Calu3 (cell line): ENCODE measurements at regions not wholly inside any gene's neighbourhood (a gene's known extent, or its start where the extent isn't known, plus 50 kb on each side); places are given as distances from the start of the nearest gene placed in this dataset.

Experiments
- BruUV-seq: library from RNA; stranded (reverse); fragments of 400-500 nt; replicated peaks from 2 replicates; lab custom pipeline; 2021; lab: Mats Ljungman, UMichigan
- CTCF ChIA-PET: fragments of 300-600 bp; sonication (Branson Sonifier 250); formaldehyde crosslinking; loops from one replicate; lab custom pipeline; 2022; ENCODE audit warnings: antibody characterized with exemption; lab: Charles Lee
- DNase-seq: peaks from one replicate; pipeline ENCODE4 v3.0.0; 2022
- H3K27ac Mint-ChIP-seq: one replicate; pipeline ENCODE4 v1.8.0; 2022; ENCODE audit warnings: mixed read lengths; ENCODE audit not compliant: unreplicated experiment
- H3K27me3 Mint-ChIP-seq: one replicate; pipeline ENCODE4 v1.8.0; 2022; ENCODE audit warnings: mixed read lengths; ENCODE audit not compliant: unreplicated experiment
- H3K36me3 Mint-ChIP-seq: one replicate; pipeline ENCODE4 v1.8.0; 2022; ENCODE audit warnings: mild to moderate bottlenecking, moderate library complexity, mixed read lengths; ENCODE audit not compliant: insufficient read depth, unreplicated experiment
- H3K4me1 Mint-ChIP-seq: one replicate; pipeline ENCODE4 v1.8.0; 2022; ENCODE audit warnings: mild to moderate bottlenecking, low read depth, mixed read lengths; ENCODE audit not compliant: unreplicated experiment
- H3K4me3 Mint-ChIP-seq: one replicate; pipeline ENCODE4 v1.8.0; 2022; ENCODE audit warnings: mild to moderate bottlenecking, low read depth, moderate library complexity, mixed read lengths; ENCODE audit not compliant: unreplicated experiment
- H3K9me3 Mint-ChIP-seq: one replicate; pipeline ENCODE4 v1.8.0; 2022; ENCODE audit warnings: low read depth, mixed read lengths; ENCODE audit not compliant: unreplicated experiment
- intact Hi-C: fragments of 100-400 bp; cut with micrococcal nuclease; formaldehyde crosslinking; loops from one replicate; pipeline ENCODE4 v1.10.0; 2022; ENCODE audit not compliant: unreplicated experiment
- TF ChIP-seq, protein P1 (sequence below): fragments of 200-600 bp; IDR thresholded peaks from one replicate; pipeline ENCODE4 v1.8.0; 2022; ENCODE audit warnings: antibody characterized with exemption; ENCODE audit not compliant: unreplicated experiment

DNA sequence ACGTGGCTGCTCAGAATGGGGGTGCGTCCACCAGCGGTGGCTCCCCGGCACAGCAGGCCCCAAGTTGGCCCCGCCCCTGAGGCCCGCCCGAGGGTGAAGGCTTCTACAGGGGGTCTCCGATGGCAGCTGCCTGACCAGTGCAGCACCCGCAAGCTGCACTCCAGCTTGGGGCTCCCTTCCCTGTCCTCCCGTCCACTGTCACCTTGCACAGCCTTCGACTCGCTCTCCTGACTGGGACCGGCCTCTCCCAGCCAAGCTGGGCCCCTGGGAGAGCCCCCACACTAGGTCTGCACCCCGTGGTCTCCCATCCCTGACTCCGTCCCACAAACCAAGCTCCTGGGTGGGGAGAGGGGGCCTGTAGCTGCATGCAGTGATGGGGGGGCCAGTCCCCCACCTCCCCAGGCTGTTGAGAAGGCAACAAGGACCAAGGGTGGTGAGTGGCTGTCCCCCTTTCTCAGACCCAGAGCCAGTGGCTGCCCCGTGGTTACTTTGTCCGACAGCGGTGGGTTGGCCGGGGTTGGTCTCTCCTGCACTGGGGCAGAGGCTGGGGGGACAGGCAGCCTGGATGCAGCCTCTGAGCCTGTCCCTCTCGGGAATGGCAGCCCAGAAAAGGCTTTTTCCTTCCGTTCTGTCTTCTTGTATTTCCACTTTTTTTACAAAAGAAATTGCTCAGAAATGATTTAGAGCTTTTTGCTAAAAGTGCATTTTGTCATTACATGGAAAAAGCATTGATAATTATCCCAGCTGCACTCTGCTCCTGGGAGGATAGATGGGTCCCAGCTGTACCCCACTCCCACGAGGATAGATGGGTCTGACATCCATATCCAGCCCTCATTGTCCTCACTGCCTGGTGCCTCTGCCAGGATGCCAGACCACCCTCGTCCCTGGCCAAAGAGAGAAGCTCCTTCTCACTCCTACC is 217.0 kb downstream of the KIF26A start:
- TF ChIP-seq, protein P1, sequence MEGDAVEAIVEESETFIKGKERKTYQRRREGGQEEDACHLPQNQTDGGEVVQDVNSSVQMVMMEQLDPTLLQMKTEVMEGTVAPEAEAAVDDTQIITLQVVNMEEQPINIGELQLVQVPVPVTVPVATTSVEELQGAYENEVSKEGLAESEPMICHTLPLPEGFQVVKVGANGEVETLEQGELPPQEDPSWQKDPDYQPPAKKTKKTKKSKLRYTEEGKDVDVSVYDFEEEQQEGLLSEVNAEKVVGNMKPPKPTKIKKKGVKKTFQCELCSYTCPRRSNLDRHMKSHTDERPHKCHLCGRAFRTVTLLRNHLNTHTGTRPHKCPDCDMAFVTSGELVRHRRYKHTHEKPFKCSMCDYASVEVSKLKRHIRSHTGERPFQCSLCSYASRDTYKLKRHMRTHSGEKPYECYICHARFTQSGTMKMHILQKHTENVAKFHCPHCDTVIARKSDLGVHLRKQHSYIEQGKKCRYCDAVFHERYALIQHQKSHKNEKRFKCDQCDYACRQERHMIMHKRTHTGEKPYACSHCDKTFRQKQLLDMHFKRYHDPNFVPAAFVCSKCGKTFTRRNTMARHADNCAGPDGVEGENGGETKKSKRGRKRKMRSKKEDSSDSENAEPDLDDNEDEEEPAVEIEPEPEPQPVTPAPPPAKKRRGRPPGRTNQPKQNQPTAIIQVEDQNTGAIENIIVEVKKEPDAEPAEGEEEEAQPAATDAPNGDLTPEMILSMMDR: no peak
- intact Hi-C loops: no loop called here
- DNase-seq: no peak
- no peak overlapping the region for H3K27ac Mint-ChIP-seq
- H3K9me3 Mint-ChIP-seq: no peaks in the 10 kb centered on the region
- CTCF ChIA-PET: interaction anchor here (0.5 to 1.0 kb wide), 2 partner anchors 63 to 301 kb away, joined by 5 read pairs; no protein-coding TSS in a partner anchor
- BruUV-seq: no TSS peak
- H3K4me3 Mint-ChIP-seq: no peak overlapping the region
- H3K36me3 Mint-ChIP-seq: no peaks in the 10 kb centered on the region
- H3K27me3 Mint-ChIP-seq: peaks cover 94% of the 10 kb centered on the region
- H3K4me1 Mint-ChIP-seq: no peaks in the 10 kb centered on the region

DNA sequence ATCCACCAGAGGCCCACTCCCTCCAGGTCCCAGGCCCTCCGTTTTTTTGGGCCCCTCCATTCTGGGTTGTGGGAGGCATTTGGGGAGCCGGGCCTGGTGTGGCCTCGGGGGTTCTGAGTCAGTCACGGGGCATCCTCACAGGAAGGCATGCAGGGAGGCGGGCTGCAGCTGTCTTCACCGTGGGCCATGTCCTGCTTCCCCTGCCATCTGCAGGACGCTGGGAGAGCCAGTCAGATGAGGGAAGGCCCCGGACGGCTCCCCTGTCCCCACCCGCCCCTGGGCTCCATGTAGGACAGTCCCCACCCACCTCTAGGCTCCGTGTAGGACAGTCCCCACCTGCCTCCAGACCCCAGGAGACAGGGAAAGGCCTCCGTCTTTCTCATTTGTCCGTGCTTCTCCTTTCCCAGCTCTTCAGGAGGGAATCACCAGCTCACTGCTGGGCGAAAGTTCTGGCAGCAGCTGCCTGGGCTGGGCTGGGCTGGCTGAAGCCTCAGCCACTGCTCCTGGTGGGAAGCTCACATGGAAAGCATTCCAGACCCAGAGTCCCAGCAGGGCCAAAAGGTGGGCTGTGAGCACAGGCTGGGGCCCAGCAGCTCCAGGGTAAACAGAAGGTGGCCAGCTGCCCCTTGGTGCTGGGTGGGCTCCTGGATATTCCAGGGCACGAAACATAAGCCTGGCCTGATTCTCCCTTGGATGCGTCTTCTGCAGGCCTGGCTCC is 217.8 kb downstream of the KIF26A start:
- CTCF ChIA-PET: interaction anchor here (0.5 to 1.0 kb wide), 3 partner anchors 64 to 300 kb away, joined by 4 to 5 read pairs (median 5); no protein-coding TSS in a partner anchor
- intact Hi-C loops: no loop called here
- Mint-ChIP-seq H3K9me3 (no peaks in the 10 kb centered on the region), H3K36me3 (no peaks in the 10 kb centered on the region), H3K27me3 (peaks cover 94% of the 10 kb centered on the region), H3K4me1 (no peaks in the 10 kb centered on the region), H3K4me3 (no peak overlapping the region), H3K27ac (no peak overlapping the region)
- TF ChIP-seq, protein P1: no peak
- no TSS peak for BruUV-seq
- DNase-seq: no peak

DNA sequence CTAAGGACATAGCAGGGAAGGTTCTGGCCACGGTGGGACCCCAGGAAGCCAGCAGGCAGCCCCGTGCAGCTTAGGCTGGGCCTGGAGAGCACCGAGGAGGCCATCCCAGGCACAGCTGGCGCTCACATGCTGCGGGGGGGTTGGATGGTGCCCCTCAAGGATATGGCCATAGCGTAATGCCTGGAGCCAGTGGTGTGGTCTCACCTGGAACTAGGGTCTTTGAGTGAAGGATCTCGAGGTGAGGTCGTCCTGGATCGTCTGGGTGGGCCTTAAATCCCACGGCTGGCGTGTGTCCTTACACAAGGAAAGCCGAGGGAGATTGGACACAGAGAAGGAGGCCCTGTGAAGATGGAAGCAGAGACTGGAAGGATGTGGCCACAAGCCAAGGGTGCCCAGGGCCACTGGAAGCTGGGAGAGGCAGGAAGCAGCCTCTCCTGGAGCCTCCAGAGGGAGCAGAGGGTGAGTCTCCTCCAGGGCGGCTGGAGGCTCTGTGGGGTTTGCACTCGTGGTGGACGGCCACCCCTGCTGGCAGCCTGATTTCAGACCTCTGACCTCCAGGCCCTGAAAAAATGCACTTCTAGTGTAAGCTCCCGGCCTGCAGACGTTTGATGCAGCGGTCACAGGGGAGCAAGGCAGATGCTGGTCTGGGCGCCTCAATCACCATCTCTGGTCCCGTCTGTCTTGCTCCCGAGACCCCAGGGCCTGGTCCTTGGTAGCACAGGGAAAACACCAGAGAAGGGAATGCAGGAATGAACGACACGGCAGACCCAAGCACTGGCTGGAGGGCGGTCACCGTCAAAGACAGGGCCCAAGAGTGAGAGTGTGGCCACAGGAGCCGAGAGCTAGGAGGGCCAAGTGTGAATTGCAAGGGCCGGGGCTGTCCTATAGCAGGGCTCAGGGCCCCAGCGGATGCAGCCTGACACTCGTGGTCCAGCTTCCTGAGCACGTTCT is 218.6 kb downstream of the KIF26A start:
- H3K27me3 Mint-ChIP-seq: peaks cover 94% of the 10 kb centered on the region
- CTCF ChIA-PET: interaction anchor here (0.7 kb wide), 1 partner anchor 147 kb away, joined by 4 read pairs; no protein-coding TSS in a partner anchor
- no peak overlapping the region for H3K4me3 Mint-ChIP-seq
- H3K27ac Mint-ChIP-seq: no peak overlapping the region
- no peaks in the 10 kb centered on the region for H3K4me1 Mint-ChIP-seq
- TF ChIP-seq, protein P1: no peak
- H3K9me3 Mint-ChIP-seq: no peaks in the 10 kb centered on the region
- no TSS peak for BruUV-seq
- intact Hi-C loops: no loop called here
- no peaks in the 10 kb centered on the region for H3K36me3 Mint-ChIP-seq
- DNase-seq: no peak
